ENCODE measurements at regions not wholly inside any gene's neighbourhood (a gene's known extent, or its start where the extent isn't known, plus 50 kb on each side); places are given as distances from the start of the nearest gene placed in this dataset.

DNA sequence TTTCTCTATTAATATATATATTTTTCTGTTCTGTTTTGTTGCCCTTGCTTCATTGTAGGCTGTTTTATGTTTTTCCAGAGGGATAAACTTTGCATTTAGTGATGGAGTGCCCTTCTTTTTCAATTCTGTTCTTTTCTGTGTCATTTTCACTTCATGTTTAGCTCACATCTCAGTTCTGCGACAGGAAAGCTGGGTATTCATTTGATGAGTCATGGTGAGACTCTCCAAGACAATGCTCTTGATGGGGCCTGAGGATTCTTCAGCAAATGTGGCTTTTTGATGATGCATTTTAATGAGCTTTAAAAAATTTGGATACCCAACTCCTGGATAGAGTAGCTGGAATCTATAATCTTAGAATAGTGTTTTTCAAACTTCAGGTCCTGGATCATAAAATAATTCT, 56.5 kb upstream of the SPATA31D4 start:
- no peak for TF ChIP-seq POLR2A (IDR thresholded peaks at IDR 0.05)
- TF ChIP-seq, protein P1, sequence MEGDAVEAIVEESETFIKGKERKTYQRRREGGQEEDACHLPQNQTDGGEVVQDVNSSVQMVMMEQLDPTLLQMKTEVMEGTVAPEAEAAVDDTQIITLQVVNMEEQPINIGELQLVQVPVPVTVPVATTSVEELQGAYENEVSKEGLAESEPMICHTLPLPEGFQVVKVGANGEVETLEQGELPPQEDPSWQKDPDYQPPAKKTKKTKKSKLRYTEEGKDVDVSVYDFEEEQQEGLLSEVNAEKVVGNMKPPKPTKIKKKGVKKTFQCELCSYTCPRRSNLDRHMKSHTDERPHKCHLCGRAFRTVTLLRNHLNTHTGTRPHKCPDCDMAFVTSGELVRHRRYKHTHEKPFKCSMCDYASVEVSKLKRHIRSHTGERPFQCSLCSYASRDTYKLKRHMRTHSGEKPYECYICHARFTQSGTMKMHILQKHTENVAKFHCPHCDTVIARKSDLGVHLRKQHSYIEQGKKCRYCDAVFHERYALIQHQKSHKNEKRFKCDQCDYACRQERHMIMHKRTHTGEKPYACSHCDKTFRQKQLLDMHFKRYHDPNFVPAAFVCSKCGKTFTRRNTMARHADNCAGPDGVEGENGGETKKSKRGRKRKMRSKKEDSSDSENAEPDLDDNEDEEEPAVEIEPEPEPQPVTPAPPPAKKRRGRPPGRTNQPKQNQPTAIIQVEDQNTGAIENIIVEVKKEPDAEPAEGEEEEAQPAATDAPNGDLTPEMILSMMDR (IDR thresholded peaks at IDR 0.05), result no peak
